Right lobe of liver (tissue), 4 donors: ENCODE measurements at regions not wholly inside any gene's neighbourhood (a gene's known extent, or its start where the extent isn't known, plus 50 kb on each side); places are given as distances from the start of the nearest gene placed in this dataset.

Experiments
- POLR2A ChIP-seq: fragments of 450-650 bp; IDR thresholded peaks from one replicate; pipeline ENCODE4 v1.6.1; 2017; ENCODE audit warnings: antibody characterized with exemption, mild to moderate bottlenecking
- TF ChIP-seq, protein P1 (sequence below), 4 donors: fragments of 200-600 bp in 3 of 4; fragments of 450-650 bp in 1 of 4; IDR thresholded peaks; one replicate each; pipeline versions ENCODE4 v1.5.1 to v1.8.0; 2016 to 2022; ENCODE audit warnings: antibody characterized with exemption in 4 of 4, mild to moderate bottlenecking in 2 of 4
- donor health status: DM: no; HTN: no; CAD: no.
- donor health status: DM: no; HTN: no; CAD: no.
- donor health status: DM: no; HTN: yes; CAD: no.

DNA sequence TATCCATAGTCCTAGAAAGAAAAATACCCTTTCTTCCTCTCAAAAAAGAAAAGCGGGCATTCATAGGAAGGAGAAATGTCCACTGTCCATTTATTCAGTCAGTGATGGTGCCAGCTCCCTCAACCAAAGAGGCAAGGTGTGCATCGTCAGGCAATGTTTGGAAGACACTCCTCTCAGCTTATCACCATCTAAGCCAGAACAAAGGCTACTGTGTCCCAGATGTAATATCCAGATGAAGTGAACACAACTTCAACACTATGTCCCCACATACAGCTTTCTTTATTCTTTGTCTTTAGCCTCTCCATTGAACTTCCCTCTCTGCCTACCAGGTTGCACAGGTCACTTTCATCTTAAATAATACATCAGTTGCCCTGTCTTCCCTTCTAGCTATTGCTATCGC, 131.4 kb upstream of the RNF32 start:
- TF ChIP-seq POLR2A = no peak
- TF ChIP-seq, protein P1, sequence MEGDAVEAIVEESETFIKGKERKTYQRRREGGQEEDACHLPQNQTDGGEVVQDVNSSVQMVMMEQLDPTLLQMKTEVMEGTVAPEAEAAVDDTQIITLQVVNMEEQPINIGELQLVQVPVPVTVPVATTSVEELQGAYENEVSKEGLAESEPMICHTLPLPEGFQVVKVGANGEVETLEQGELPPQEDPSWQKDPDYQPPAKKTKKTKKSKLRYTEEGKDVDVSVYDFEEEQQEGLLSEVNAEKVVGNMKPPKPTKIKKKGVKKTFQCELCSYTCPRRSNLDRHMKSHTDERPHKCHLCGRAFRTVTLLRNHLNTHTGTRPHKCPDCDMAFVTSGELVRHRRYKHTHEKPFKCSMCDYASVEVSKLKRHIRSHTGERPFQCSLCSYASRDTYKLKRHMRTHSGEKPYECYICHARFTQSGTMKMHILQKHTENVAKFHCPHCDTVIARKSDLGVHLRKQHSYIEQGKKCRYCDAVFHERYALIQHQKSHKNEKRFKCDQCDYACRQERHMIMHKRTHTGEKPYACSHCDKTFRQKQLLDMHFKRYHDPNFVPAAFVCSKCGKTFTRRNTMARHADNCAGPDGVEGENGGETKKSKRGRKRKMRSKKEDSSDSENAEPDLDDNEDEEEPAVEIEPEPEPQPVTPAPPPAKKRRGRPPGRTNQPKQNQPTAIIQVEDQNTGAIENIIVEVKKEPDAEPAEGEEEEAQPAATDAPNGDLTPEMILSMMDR (IDR thresholded peaks at IDR 0.05) = no peak
